ENCODE measurements at regions not wholly inside any gene's neighbourhood (a gene's known extent, or its start where the extent isn't known, plus 50 kb on each side); places are given as distances from the start of the nearest gene placed in this dataset.

DNA sequence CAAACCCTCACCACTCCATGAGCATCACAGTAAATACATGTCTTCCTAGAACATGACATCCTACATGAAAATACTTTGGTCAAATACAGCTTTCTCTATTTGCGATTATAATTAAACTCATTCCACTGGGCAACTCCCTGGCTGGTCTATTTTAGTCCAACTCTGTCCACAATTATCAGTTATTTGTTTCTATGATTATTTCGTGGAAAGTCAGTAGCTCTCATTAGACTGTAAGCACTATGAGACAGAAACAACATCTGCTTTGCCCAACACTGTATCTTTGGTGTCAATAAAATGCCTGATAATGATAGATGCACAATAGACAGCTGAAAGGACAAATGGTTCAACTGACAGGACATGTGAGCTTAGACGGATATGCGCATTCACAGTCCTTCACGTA is 292.0 kb downstream of the KLF12 start:
- ATAC-seq (no peak), DNase-seq (no peak)
- intact Hi-C loops (cut with DNase I, micrococcal nuclease), result no loop called here

DNA sequence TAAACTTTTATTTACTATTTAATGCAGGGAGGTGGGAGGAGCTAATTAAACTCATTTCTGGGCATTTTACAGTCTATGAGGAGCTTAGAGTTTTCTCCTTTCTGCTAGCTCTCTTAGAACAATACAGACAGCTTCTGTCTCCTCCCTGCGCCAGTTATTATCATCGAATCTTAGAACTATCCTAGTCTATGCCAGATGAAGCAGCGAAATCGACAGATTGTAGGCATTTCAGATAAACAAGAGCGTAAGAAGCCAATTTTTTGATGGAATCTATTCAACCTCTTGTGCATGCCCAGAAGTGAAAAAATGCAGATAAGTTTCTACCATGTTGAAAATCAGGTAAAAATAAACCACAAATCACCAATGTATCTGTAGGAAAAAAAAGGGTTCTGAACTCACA is 297.1 kb downstream of the KLF12 start:
- intact Hi-C loops (cut with DNase I, micrococcal nuclease), result loop anchor here in 1 of 2 donors (10.0 kb wide), 3 partner anchors 308 to 1378 kb away; no protein-coding TSS in a partner anchor
- DNase-seq (no peak), ATAC-seq (no peak)

DNA sequence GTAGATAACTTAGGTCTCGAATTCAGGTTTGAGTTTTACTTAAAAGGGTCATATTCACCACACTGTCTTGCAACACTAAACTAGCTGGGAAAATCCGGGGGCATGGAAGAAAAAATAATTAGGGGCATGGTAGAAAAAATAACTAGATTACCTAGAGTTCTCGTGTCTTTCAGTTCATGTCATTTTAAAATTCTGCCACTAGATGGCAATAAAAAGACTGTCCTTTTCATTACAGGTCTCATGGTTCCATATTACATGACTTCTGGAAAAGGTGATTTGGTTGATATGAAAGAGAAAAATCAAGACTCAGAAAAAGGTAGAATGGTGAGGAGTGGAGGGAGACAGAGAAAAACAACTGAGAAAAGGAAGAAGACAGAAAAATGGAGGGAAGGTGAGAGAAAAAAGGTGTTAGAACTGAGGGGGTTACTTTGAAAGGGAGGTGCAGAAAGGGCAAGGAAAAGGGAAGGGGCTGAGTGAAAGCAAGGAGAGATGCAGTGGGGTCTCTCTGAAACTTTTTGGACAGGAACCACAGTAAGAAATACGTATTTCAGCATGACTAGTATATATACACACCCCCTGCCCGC is 299.0 kb downstream of the KLF12 start:
- peak; percentile 59 for ATAC-seq
- intact Hi-C loops (cut with DNase I, micrococcal nuclease), result loop anchor here in 1 of 2 donors (10.0 kb wide), 3 partner anchors 310 to 1380 kb away; no protein-coding TSS in a partner anchor
- no peak for DNase-seq

DNA sequence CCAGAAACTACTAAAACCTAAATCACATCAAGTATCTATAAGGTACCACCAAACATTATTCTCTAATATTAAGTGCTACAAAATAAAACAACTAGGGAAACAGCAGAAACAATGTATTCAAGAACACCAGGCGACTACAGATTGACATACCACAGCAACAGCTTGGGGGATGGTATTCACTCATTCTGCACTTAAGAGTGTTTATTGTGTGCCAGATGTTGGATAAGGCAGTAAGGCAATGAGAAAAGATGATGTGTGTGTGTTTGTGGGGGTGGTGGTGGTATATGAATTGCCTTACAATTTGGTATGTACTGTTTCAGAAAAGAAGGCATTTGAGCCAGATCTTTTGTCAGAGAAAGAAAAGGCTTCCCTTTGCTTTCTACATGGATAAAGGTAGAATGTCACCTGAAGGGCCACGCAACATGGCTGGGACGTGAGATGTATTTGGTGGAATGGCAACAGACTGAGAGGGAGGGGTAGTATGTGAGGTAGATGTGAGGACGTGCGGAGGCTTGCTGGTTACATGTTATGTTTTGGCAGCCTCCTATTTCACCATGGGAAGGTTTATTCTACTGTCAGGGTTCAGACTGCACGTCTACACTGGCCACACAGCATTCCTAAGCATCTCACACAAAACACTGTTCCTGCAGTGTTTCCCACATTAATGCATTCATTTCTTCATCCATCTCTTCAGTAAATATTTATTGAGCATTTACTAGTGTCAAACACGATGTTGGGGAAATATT is 300.7 kb downstream of the KLF12 start:
- intact Hi-C loops (cut with DNase I, micrococcal nuclease), result loop anchor here in 1 of 2 donors (10.0 kb wide), 3 partner anchors 311 to 1381 kb away; no protein-coding TSS in a partner anchor
- ATAC-seq (no peak), DNase-seq (no peak)

DNA sequence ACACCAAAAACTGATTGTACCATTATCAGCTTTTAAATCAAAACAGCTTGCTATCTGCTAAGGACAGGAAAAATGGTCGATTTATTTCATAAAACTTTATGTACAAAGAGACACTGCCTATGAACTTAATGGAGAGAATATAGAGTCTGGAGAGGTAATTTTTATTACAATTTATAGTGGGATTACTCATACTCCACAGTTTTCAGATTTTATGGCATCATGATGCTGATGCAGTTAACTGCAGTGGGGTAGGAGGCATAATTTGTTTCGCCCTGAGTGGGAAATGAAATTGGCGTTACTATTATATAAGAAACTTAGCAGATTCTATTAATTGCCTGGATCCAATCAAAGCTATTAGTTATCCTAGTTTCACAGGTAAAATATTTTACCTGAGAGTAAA is 301.4 kb downstream of the KLF12 start:
- no peak for DNase-seq
- ATAC-seq, result no peak
- intact Hi-C loops (cut with DNase I, micrococcal nuclease), result loop anchor here in 1 of 2 donors (10.0 kb wide), 3 partner anchors 312 to 1382 kb away; no protein-coding TSS in a partner anchor

DNA sequence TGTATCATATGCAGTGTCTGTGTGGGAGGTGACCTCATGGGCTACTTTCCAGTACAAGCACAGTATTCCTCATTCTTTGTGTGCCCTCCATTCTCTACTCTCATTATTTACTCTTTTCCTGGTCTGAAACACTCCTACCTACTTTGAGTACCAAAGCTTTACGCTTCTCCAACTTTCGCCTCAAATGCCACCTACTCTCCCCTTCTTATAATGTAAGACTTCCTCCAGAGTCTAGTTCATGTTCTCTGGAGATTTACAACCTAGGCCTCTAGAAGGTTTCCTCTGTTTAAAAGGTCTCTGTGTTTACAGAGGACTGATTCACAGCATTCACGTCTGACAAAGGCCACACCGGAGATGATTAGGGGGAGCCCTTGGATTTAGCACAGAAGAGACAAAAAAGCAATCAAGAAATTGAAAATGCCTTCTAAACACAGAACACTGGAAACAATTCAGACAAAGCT is 302.0 kb downstream of the KLF12 start:
- DNase-seq, result no peak
- ATAC-seq, result peak; percentile 37
- intact Hi-C loops (cut with DNase I, micrococcal nuclease), result loop anchor here in 1 of 2 donors (10.0 kb wide), 3 partner anchors 313 to 1383 kb away; no protein-coding TSS in a partner anchor

DNA sequence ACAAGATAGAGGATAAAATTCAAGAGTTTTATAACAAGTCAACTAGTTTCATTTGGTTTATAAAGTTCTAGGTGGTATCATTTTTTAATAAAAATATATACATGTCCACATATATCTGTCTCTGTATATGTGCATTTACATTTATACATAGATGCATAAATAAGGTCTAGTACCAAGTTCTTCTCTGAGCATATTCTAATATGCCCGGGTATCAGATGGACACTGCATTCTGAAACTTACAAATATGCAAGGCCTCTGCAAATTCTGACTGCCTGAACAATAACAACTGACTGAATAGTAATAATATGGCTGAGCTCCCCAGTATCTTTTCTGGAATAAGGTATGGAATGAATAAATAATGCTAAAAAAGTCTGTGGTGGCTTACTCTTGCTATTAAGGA is 304.8 kb downstream of the KLF12 start:
- ATAC-seq (no peak), DNase-seq (no peak)
- intact Hi-C loops (cut with DNase I, micrococcal nuclease), result no loop called here

DNA sequence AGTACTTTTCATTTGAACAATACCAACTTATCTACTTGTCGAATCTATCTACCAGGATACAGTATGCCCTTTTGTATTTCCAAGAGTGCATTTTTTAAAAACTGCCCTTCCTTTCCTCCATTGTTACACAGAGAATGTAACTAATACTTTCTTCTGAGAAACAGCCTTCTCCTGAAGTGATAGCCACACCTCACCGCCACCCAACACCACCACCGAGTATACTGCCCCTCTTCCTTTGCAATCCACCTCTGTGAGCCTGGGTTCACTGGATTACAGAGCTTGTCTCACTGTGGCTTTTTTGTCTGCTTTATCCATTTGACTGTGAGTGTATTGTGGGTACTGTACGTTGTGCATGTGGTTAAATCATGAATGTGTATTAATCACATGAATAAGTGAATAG is 305.4 kb downstream of the KLF12 start:
- ATAC-seq (no peak), DNase-seq (no peak)
- intact Hi-C loops (cut with DNase I, micrococcal nuclease), result no loop called here

DNA sequence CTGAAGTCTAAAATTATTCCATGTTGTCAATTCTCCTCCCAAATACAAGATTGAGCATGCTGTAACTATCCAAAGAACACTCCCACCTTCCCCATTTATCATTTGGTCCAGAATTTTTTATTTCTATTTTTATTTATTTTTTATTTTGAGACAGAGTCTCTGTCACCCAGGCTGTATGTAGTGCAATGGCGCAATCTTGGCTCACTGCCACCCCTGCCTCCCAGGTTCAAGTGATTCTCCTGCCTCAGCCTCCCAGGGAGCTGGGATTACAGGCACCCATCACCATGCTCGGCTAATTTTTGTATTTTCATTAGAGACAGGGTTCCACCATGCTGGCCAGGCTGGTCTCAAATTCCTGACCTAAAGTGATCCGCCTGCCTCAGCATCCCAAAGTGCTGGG is 306.8 kb downstream of the KLF12 start:
- ATAC-seq (no peak), DNase-seq (no peak)
- intact Hi-C loops (cut with DNase I, micrococcal nuclease), result no loop called here

DNA sequence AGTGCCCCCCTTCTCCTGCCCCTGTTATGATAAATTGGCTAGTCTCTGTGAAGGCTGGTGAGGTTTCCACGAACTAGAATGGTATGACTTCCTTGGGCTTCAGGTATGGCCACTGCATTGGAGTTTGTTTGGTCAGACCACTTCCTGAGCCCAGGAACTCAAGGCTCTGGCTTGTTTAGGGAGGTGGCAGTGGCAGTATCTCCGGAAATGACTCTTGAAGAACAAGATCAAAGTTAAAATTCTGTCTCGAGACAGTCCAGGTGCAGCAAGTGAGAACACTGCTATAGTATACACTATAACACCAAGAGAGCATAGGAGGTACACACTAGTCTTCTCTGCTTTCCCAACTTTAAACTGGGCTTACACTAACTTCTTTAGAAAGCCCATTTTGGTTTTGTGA is 309.1 kb downstream of the KLF12 start:
- ATAC-seq, result no peak
- intact Hi-C loops (cut with DNase I, micrococcal nuclease), result no loop called here

DNA sequence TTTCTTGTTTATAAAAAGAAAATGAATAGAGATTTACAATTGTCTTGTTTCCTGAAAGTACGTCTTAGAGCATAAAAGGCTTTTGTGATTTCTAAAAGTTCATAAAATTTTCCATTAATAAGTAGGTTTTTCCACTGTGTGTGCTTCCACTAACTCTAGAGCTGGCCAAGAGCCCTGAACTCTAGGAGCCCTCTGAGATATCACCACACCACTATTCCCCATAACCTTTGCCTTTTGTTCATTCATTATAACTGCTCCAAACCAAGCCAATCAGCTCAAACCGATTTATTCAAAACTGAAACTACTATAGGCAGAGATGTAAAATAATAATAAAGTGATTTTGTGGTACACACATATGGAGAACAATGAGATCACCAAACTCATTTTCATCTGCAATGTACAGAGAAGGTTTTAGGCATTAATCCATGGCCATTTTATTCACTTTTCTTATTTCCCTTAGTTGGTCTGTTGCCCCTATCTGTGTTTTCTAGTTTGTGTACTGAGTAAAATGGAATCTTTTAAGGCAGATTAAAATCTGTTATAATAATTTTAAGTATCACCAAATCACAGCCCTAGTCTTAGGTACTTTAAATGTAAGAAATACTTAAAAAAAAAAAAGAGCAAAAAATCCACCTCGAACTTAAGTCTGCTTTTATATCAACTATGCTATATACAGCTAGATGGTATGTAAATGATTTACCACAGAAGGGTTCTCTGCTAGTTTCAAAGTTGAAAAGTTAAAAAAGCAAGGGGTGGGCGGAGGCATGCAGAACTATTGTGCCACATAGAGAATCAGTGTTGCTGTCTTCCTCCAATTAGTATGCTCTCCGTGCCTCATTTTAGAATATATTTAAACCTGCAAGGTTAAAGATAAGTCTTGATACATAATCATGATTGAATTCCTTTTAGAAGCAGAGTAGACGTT is 311.3 kb downstream of the KLF12 start:
- DNase-seq (no peak), ATAC-seq (no peak)
- intact Hi-C loops (cut with DNase I, micrococcal nuclease), result no loop called here

More for the DNA sequence above, 309.1 kb downstream of the KLF12 start:
- DNase-seq, result no peak

DNA sequence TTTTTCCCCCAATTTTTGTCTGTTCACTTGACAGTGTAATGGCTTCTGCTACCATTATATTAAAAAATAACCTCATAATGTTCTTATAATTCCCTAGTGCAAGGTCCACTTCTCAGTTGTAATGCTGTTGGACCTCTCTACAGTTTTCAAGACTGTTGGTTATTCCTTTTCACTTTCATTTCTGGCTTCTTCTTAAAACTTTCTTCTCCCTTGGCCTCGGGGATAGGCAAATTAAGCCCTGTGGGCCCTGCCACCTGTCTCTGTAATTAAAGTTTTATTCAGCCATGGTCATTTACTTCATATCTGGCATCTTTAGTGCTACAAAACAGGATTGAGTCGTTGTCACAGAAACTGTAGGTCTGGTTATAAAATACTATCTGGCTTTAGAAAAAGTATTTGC is 313.5 kb downstream of the KLF12 start:
- DNase-seq (no peak), ATAC-seq (no peak)
- intact Hi-C loops (cut with DNase I, micrococcal nuclease), result no loop called here

DNA sequence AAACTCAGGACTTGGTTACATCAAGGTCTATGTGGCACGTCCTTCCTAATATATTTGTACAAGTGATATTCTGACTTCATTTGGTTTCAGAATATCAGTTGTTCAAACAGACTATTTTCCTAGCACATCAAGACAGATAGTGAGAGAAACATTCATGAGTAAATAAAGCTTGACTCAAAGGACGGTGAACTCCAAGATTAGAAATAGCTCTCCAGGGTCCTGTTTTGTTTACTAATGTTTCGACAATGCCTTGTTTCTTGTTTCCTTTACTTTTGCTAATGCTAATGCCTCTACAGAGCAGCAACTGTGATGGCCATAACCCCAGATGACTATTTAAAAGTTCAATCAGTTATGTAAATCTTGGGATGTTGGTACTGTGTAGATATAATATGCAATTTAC is 313.9 kb downstream of the KLF12 start:
- DNase-seq (no peak), ATAC-seq (no peak)
- intact Hi-C loops (cut with DNase I, micrococcal nuclease), result no loop called here

DNA sequence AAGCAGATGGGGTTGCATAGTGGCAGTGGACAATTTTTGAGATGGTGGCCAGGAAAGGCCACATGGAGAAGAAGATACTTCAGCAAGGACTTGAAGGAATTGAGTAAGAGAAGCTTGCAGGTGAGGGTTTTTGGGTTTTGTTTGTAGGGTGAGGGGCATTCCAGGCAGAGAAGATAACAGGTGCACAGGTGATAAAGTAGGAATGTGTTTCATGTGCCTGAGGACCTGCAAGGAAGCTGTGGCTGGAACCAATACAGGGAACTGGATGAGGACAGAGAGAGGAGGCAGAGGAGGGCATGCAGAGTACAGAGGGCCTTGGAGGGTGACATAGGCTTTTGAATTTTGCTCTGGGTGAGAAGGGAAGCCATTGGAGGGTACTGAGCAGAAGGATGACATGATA is 314.5 kb downstream of the KLF12 start:
- ATAC-seq (no peak), DNase-seq (no peak)
- intact Hi-C loops (cut with DNase I, micrococcal nuclease), result no loop called here

DNA sequence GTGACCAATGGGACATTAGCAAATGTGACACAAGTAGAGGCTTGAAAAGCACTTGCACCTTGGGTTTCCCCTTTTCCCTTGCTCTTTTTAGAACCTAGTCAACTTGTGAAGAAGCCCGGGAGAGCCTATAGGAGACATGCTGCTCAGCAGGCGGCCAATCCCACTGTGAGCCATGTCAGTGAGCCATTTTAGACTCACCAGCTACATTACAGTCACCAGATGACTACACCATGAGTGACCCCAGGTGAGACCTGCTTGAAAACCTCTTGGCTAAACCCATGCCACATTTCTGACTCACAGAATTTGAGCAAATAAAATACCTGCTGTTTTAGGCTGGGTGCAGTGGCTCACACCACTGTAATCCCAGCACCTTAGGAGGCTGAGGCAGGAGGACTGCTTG is 317.5 kb downstream of the KLF12 start:
- ATAC-seq (no peak), DNase-seq (no peak)
- intact Hi-C loops (cut with DNase I, micrococcal nuclease), result no loop called here

DNA sequence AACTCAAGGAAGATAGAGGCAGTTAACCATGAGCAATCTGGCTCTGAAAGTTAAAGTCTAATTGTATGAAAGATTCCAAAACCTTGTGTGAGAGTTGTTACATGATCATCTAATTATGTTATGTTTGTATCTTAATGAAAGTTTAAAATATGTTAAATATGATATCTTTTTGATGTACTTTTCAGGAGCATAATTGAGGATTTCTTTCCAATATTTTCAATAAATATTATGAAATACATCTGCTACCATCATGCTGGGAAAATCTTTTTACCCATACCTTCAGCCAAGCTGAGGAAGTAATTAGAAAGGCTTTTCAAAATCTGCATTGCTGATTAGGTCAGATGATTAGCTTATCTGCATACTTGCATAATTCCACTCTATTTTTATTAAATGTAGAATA is 318.4 kb downstream of the KLF12 start:
- DNase-seq (no peak), ATAC-seq (no peak)
- intact Hi-C loops (cut with DNase I, micrococcal nuclease), result no loop called here

DNA sequence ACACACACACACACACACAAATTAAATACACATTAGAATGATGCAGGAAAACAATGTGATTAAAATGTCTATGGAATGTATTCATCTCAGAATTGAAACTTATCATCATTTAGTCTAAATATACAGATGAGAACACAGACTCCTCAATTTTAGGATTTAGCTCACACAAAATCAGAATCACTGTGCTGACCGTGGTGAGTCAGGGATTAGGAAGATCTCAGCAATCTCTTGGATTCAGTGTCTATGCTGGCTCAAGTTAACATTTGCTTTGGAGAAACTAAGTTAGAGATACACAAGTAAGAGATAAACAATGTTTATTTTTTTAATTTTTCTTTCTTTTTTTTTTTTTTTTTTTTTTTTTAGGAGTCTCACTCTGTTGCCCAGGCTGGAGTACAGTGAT is 323.6 kb downstream of the KLF12 start:
- intact Hi-C loops (cut with DNase I, micrococcal nuclease), result no loop called here
- DNase-seq, result no peak
- no peak for ATAC-seq

DNA sequence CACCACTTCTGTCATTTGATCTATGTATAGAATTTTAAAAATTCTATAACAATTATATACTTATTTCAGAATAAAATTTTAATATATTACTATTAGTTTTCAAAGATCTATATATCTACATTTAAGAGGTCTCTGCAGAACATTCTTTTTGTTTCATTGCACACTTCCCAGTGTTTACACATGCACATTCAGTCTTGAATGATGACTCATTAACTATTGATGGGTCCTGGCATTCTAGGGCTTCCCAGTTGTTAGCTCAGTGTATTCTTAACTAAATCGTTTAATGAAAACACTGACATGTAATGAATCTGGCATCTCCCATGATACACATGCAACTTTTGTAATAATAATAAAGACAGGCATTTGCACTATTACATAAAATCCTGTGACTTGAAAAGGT is 324.6 kb downstream of the KLF12 start:
- no peak for ATAC-seq
- intact Hi-C loops (cut with DNase I, micrococcal nuclease), result no loop called here

DNA sequence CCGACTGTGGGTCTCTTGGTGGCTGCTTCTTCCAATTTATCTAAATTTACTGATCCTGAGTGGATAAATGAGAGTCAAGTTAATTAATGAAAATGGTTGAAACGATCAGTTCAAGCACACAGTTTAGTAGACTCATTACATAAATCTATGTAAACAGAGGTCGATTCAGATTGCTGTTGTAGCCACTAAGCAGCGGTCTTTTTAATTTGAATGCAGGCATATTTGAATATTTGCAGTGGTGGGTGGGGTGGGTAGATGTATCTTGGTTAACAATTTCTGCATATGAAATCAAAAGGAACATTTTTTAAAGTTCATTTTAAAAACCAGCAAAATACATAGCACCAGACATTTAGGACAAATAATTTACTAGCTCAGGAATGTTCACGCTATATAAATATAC is 325.9 kb downstream of the KLF12 start:
- DNase-seq (no peak), ATAC-seq (no peak)
- intact Hi-C loops (cut with DNase I, micrococcal nuclease), result no loop called here

More for the DNA sequence above, 324.6 kb downstream of the KLF12 start:
- no peak for DNase-seq

Measured in left colon (tissue), 2 donors.